ENCODE measurements at regions not wholly inside any gene's neighbourhood (a gene's known extent, or its start where the extent isn't known, plus 50 kb on each side); places are given as distances from the start of the nearest gene placed in this dataset.

DNA sequence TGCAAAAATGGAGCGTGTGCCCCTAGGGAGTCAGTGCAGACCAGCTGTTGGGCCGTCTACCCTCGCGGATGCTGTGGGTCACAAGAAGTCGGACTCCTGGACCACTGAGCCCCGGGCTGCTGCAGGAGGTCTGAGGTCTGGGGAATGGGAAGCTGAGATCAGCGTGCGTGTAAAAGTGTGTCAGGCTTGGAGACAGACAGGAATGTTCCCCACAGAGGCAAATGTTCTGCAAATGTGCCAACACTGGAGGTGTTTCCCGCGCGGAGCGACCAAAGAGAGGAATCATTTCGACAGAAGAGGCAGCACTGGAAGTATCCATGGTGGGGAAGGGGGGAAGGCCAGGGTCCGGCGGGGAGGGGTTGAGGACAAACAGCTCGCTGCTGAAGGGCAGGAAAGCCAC, 643.8 kb upstream of the MGMT start:
- Histone ChIP-seq H3K4me3 (ENCODE audit: low read length) (no peak overlapping the region), H3K36me3 (ENCODE audit: low read depth, low read length) (no peaks in the 10 kb centered on the region), H3K79me2 (ENCODE audit: low read length) (no peaks in the 10 kb centered on the region), H3K4me1 (ENCODE audit: insufficient read depth, low read length) (no peaks in the 10 kb centered on the region), H3K9me2 (replicated peaks; ENCODE audit: low read length) (no peaks in the 10 kb centered on the region), H3K4me2 (ENCODE audit: low read length) (no peak overlapping the region), H3F3A (ENCODE audit: low read length, unreplicated experiment) (no peaks in the 10 kb centered on the region), H3K27ac (ENCODE audit: low read length) (no peak overlapping the region), H3K27me3 (ENCODE audit: low read length) (no peaks in the 10 kb centered on the region), H4K20me1 (ENCODE audit: low read length) (no peaks in the 10 kb centered on the region), H2AFZ (ENCODE audit: low read length) (no peak overlapping the region), H3K9ac (ENCODE audit: low read length) (no peak overlapping the region), H3K9me3 (ENCODE audit: low read length) (no peaks in the 10 kb centered on the region)
- POLR2A ChIA-PET (ENCODE audit: unreplicated experiment) = no interaction called here
- intact Hi-C loops (cut with micrococcal nuclease) = no loop called here
- BruUV-seq (replicated peaks) = no TSS peak
- no peak for DNase-seq
- no peak for ATAC-seq
- TF ChIP-seq, protein P1, sequence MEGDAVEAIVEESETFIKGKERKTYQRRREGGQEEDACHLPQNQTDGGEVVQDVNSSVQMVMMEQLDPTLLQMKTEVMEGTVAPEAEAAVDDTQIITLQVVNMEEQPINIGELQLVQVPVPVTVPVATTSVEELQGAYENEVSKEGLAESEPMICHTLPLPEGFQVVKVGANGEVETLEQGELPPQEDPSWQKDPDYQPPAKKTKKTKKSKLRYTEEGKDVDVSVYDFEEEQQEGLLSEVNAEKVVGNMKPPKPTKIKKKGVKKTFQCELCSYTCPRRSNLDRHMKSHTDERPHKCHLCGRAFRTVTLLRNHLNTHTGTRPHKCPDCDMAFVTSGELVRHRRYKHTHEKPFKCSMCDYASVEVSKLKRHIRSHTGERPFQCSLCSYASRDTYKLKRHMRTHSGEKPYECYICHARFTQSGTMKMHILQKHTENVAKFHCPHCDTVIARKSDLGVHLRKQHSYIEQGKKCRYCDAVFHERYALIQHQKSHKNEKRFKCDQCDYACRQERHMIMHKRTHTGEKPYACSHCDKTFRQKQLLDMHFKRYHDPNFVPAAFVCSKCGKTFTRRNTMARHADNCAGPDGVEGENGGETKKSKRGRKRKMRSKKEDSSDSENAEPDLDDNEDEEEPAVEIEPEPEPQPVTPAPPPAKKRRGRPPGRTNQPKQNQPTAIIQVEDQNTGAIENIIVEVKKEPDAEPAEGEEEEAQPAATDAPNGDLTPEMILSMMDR (conservative IDR thresholded peaks at IDR 0.05; ENCODE audit: low read depth, low read length) = no peak
- TF ChIP-seq EZH2phosphoT487 (IDR thresholded peaks at IDR 0.05; ENCODE audit: borderline replicate concordance, low read length) = no peak
- TF ChIP-seq EZH2 (IDR thresholded peaks at IDR 0.05; ENCODE audit: low read length, unreplicated experiment) = no peak
- CTCF ChIA-PET = no interaction called here

DNA sequence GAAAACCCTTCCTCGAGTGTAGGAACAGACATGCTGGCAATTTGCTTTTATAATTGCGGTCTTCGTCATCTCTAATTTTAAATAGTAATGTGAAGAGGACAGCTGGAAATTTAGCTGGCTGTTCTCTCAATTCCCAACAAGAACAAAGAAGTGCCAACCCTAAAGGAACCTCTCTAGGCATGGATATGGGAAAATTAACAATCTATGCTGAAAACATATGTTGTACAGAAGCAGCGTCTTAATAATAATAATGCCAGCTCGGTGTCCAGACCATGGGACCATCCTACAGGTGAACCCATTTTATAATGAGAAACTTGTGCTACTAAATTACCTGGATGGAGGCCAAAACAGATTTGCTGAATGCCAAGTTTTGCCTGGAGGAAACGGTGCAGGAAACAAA, 641.4 kb upstream of the MGMT start:
- no peaks in the 10 kb centered on the region for H3K4me1 ChIP-seq (ENCODE audit: insufficient read depth, low read length)
- H3K36me3 ChIP-seq (ENCODE audit: low read depth, low read length) = no peaks in the 10 kb centered on the region
- POLR2A ChIA-PET (ENCODE audit: unreplicated experiment) = no interaction called here
- H3K4me2 ChIP-seq (ENCODE audit: low read length) = no peak overlapping the region
- no peak overlapping the region for H3K4me3 ChIP-seq (ENCODE audit: low read length)
- H2AFZ ChIP-seq (ENCODE audit: low read length) = no peak overlapping the region
- no TSS peak for BruUV-seq (replicated peaks)
- no peaks in the 10 kb centered on the region for H3K9me2 ChIP-seq (replicated peaks; ENCODE audit: low read length)
- H3K79me2 ChIP-seq (ENCODE audit: low read length) = no peaks in the 10 kb centered on the region
- no peak overlapping the region for H3K9ac ChIP-seq (ENCODE audit: low read length)
- H3K27me3 ChIP-seq (ENCODE audit: low read length) = no peaks in the 10 kb centered on the region
- ATAC-seq = no peak
- CTCF ChIA-PET = no interaction called here
- TF ChIP-seq, protein P1 (conservative IDR thresholded peaks at IDR 0.05; ENCODE audit: low read depth, low read length) = no peak
- TF ChIP-seq EZH2 (IDR thresholded peaks at IDR 0.05; ENCODE audit: low read length, unreplicated experiment) (no peak), EZH2phosphoT487 (IDR thresholded peaks at IDR 0.05; ENCODE audit: borderline replicate concordance, low read length) (no peak)
- no peaks in the 10 kb centered on the region for H3K9me3 ChIP-seq (ENCODE audit: low read length)
- intact Hi-C loops (cut with micrococcal nuclease) = no loop called here
- H3F3A ChIP-seq (ENCODE audit: low read length, unreplicated experiment) = no peaks in the 10 kb centered on the region
- no peak for DNase-seq
- no peaks in the 10 kb centered on the region for H4K20me1 ChIP-seq (ENCODE audit: low read length)
- H3K27ac ChIP-seq (ENCODE audit: low read length) = no peak overlapping the region

DNA sequence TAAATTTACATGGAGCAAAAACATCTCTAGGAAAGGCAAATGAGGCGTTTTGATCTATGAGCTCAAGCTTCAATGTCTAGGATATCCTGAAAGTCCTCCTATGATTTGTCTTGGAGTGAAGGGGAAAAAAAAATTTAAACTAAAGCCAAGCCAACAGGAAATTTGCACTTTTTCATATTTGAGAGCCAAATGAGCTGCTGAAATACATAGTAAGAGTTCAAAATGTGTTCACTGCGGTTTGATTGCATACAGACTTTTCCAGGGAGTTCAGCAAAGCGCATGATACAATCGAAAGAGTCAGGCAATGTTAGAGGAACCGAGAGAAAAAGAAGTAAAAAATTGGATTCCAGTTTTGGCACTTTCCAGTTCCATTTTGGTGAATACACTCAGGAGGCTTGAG, 633.4 kb upstream of the MGMT start:
- H3F3A ChIP-seq (ENCODE audit: low read length, unreplicated experiment) = no peaks in the 10 kb centered on the region
- CTCF ChIA-PET = no interaction called here

More for the DNA sequence above, 633.4 kb upstream of the MGMT start:
- ATAC-seq = no peak
- no peak overlapping the region for H3K9ac ChIP-seq (ENCODE audit: low read length)
- H4K20me1 ChIP-seq (ENCODE audit: low read length) = no peaks in the 10 kb centered on the region
- H3K27ac ChIP-seq (ENCODE audit: low read length) = no peak overlapping the region
- no peaks in the 10 kb centered on the region for H3K9me3 ChIP-seq (ENCODE audit: low read length)
- no peaks in the 10 kb centered on the region for H3K79me2 ChIP-seq (ENCODE audit: low read length)
- no peaks in the 10 kb centered on the region for H3K36me3 ChIP-seq (ENCODE audit: low read depth, low read length)
- POLR2A ChIA-PET (ENCODE audit: unreplicated experiment) = no interaction called here
- no peak overlapping the region for H2AFZ ChIP-seq (ENCODE audit: low read length)
- TF ChIP-seq EZH2 (IDR thresholded peaks at IDR 0.05; ENCODE audit: low read length, unreplicated experiment) = no peak
- TF ChIP-seq, protein P1 (conservative IDR thresholded peaks at IDR 0.05; ENCODE audit: low read depth, low read length) = no peak
- TF ChIP-seq EZH2phosphoT487 (IDR thresholded peaks at IDR 0.05; ENCODE audit: borderline replicate concordance, low read length) = no peak
- no peaks in the 10 kb centered on the region for H3K4me1 ChIP-seq (ENCODE audit: insufficient read depth, low read length)
- BruUV-seq (replicated peaks) = no TSS peak
- no peaks in the 10 kb centered on the region for H3K9me2 ChIP-seq (replicated peaks; ENCODE audit: low read length)
- H3K4me2 ChIP-seq (ENCODE audit: low read length) = no peak overlapping the region
- H3K4me3 ChIP-seq (ENCODE audit: low read length) = no peak overlapping the region
- H3K27me3 ChIP-seq (ENCODE audit: low read length) = 0 out of 2 replicates have a peak, but pooled peaks cover 5% of the 10 kb centered on the region
- no peak for DNase-seq
- intact Hi-C loops (cut with micrococcal nuclease) = no loop called here

All from PC-3 (cell line).